ENCODE measurements at regions not wholly inside any gene's neighbourhood (a gene's known extent, or its start where the extent isn't known, plus 50 kb on each side); places are given as distances from the start of the nearest gene placed in this dataset.
A peak's percentile ranks its signal among the peaks of the same experiment; 100 is the strongest.

- no peak for DNase-seq
These were observed 60.1 kb upstream of the ASXL3 start for GRCh38 chr18:33517950-33518349.

DNA sequence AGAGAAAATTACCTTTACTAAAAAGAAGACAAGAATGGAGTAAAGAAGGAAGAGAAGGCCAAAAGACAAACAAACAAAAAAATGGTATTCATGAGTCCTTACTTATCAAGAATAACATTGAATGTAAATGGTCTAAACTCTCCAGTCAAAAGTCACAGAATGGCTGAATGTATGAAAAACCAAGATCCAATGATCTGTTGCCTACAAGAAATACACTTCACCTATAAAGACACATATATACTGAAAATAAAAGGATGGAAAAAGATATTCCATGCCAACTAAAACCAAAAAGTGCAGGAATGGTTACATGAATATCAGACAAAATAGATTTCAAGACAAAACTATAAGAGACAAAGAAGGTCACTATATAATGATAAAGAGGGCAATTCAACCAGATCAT lies 65.0 kb upstream of the ASXL3 start:
- no peak for DNase-seq

DNA sequence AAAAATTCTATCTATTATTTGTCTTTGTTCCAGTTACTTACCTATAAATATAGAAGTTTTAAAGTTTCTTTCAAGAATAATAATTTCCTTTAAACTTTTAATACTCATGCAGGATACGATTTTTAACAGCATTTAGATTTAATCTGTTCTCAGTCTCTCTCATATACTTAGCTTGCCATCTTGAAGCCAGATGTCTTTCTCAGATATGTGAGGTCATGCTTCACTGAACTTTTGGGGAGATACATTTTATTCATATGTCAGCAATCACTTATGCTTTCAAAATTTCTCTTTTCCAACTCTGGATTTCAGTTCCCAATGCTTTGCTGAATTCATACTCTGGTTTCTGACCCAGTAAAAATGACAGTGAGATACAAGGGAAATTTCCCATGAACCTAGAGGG lies 66.5 kb upstream of the CCDC178 start:
- no peak for DNase-seq

DNA sequence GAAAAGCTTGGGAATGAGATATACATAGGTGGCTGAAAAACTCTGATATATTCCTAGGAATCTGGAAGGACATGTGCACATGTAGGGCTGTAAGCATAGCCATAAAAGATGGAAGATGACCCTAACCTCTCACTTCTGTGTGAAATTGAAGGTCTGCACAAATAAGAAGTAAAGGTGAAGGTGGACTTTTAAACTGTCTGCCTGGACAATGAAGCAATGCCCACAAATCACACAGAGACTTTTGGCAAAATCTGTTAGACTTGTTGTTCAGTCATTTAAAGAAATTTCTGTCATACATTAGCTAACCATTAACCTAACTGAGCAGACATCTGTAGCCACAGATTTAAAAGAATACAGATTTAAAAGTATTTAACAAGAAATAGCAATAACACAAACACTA lies 65.3 kb upstream of the CCDC178 start:
- no peak for DNase-seq

DNA sequence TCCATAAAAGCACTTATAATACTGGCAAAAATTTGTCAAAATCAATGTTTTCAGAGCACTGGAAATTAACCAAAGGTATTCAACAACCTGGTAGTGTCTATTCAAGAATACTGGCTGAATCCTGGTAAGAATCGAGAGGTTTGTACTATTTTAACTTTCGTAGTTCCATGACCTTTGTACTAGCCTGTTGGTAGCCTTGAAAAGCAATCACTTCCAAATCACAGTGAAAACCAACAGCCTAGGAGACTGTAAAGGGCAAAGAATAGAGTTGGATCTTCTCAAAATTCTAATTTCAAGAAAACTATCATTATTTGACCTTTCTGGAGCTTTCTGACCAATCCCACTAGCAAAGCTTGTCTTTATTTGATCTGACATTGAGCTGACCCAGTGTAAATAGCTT lies 64.8 kb upstream of the CCDC178 start:
- DNase-seq = no peak

- DNase-seq = peak; percentile 94
These were observed 54.8 kb upstream of the CCDC178 start for GRCh38 chr18:33495278-33495677.
